ENCODE measurements at regions not wholly inside any gene's neighbourhood (a gene's known extent, or its start where the extent isn't known, plus 50 kb on each side); places are given as distances from the start of the nearest gene placed in this dataset.
"Not testable (repeated sequence)": the region's sequence is repeated elsewhere in the genome, so short reads cannot be mapped to it uniquely, and the experiment has no call there.

- Mint-ChIP-seq H3K36me3 (ENCODE audit: low read depth) (no peaks in the 10 kb centered on the region), H3K4me1 (ENCODE audit: low read depth) (no peaks in the 10 kb centered on the region), H3K27ac (no peak overlapping the region), H3K4me3 (no peak overlapping the region), H3K9me3 (peaks cover 3% of the 10 kb centered on the region), H3K27me3 (ENCODE audit: low read depth) (no peaks in the 10 kb centered on the region)
- no peak for DNase-seq (ENCODE audit: low spot score)
Measured at GRCh38 chr6:54515013-54515412, 206.8 kb downstream of the TINAG start.

- H3K27ac Mint-ChIP-seq, result no peak overlapping the region
- H3K4me1 Mint-ChIP-seq (ENCODE audit: low read depth), result no peaks in the 10 kb centered on the region
- peaks cover 5% of the 10 kb centered on the region for H3K9me3 Mint-ChIP-seq
- H3K27me3 Mint-ChIP-seq (ENCODE audit: low read depth), result no peaks in the 10 kb centered on the region
- no peak for DNase-seq (ENCODE audit: low spot score)
- H3K4me3 Mint-ChIP-seq, result no peak overlapping the region
- no peaks in the 10 kb centered on the region for H3K36me3 Mint-ChIP-seq (ENCODE audit: low read depth)
Measured at GRCh38 chr6:54515713-54516112, 207.5 kb downstream of the TINAG start.

GRCh38 chr6:54516321-54516720, 208.1 kb downstream of the TINAG start:
- DNase-seq (ENCODE audit: low spot score), result no peak
- no peaks in the 10 kb centered on the region for H3K4me1 Mint-ChIP-seq (ENCODE audit: low read depth)
- no peaks in the 10 kb centered on the region for H3K36me3 Mint-ChIP-seq (ENCODE audit: low read depth)
- H3K27ac Mint-ChIP-seq, result no peak overlapping the region
- H3K27me3 Mint-ChIP-seq (ENCODE audit: low read depth), result no peaks in the 10 kb centered on the region
- H3K4me3 Mint-ChIP-seq, result no peak overlapping the region
- peaks cover 9% of the 10 kb centered on the region for H3K9me3 Mint-ChIP-seq

- Mint-ChIP-seq H3K4me3 (no peak overlapping the region), H3K4me1 (ENCODE audit: low read depth) (no peaks in the 10 kb centered on the region), H3K27me3 (ENCODE audit: low read depth) (no peaks in the 10 kb centered on the region)
Measured at GRCh38 chr6:54519161-54519560, 210.9 kb downstream of the TINAG start.

GRCh38 chr6:54525731-54526130, 217.5 kb downstream of the TINAG start:
- Mint-ChIP-seq H3K4me1 (ENCODE audit: low read depth) (no peaks in the 10 kb centered on the region), H3K27ac (no peak overlapping the region), H3K27me3 (ENCODE audit: low read depth) (no peaks in the 10 kb centered on the region), H3K4me3 (no peak overlapping the region), H3K9me3 (peaks cover 19% of the 10 kb centered on the region), H3K36me3 (ENCODE audit: low read depth) (no peaks in the 10 kb centered on the region)
- no peak for DNase-seq (ENCODE audit: low spot score)

More at GRCh38 chr6:54519161-54519560, 210.9 kb downstream of the TINAG start:
- H3K9me3 Mint-ChIP-seq, result peaks cover 9% of the 10 kb centered on the region
- no peak overlapping the region for H3K27ac Mint-ChIP-seq
- DNase-seq (ENCODE audit: low spot score), result no peak
- H3K36me3 Mint-ChIP-seq (ENCODE audit: low read depth), result no peaks in the 10 kb centered on the region

- DNase-seq (ENCODE audit: low spot score), result no peak
- no peaks in the 10 kb centered on the region for H3K27me3 Mint-ChIP-seq (ENCODE audit: low read depth)
- peaks cover 6% of the 10 kb centered on the region for H3K9me3 Mint-ChIP-seq
- H3K36me3 Mint-ChIP-seq (ENCODE audit: low read depth), result no peaks in the 10 kb centered on the region
- no peaks in the 10 kb centered on the region for H3K4me1 Mint-ChIP-seq (ENCODE audit: low read depth)
- no peak overlapping the region for H3K4me3 Mint-ChIP-seq
- no peak overlapping the region for H3K27ac Mint-ChIP-seq
Measured at GRCh38 chr6:54533567-54533966, 225.3 kb downstream of the TINAG start.

- Mint-ChIP-seq H3K9me3 (no peaks in the 10 kb centered on the region), H3K27me3 (ENCODE audit: low read depth) (no peaks in the 10 kb centered on the region), H3K4me1 (ENCODE audit: low read depth) (no peaks in the 10 kb centered on the region), H3K27ac (no peak overlapping the region), H3K4me3 (no peak overlapping the region), H3K36me3 (ENCODE audit: low read depth) (no peaks in the 10 kb centered on the region)
- no peak for DNase-seq (ENCODE audit: low spot score)
Measured at GRCh38 chr6:54535568-54535967, 227.3 kb downstream of the TINAG start.

GRCh38 chr6:54541541-54541940, 233.3 kb downstream of the TINAG start:
- H3K27ac Mint-ChIP-seq, result no peak overlapping the region
- H3K4me3 Mint-ChIP-seq, result no peak overlapping the region
- no peaks in the 10 kb centered on the region for H3K36me3 Mint-ChIP-seq (ENCODE audit: low read depth)
- no peak for DNase-seq (ENCODE audit: low spot score)
- no peaks in the 10 kb centered on the region for H3K27me3 Mint-ChIP-seq (ENCODE audit: low read depth)
- no peaks in the 10 kb centered on the region for H3K4me1 Mint-ChIP-seq (ENCODE audit: low read depth)
- H3K9me3 Mint-ChIP-seq, result peaks cover 12% of the 10 kb centered on the region

GRCh38 chr6:54559136-54559535, 250.9 kb downstream of the TINAG start:
- Mint-ChIP-seq H3K9me3 (peaks cover 9% of the 10 kb centered on the region), H3K36me3 (ENCODE audit: low read depth) (no peaks in the 10 kb centered on the region), H3K4me3 (no peak overlapping the region), H3K4me1 (ENCODE audit: low read depth) (no peaks in the 10 kb centered on the region), H3K27ac (no peak overlapping the region), H3K27me3 (ENCODE audit: low read depth) (no peaks in the 10 kb centered on the region)
- DNase-seq (ENCODE audit: low spot score), result no peak

- not testable (repeated sequence) for H3K27me3 Mint-ChIP-seq (ENCODE audit: low read depth); DNase-seq (ENCODE audit: low spot score); H3K9me3 Mint-ChIP-seq; H3K36me3 Mint-ChIP-seq (ENCODE audit: low read depth); H3K4me3 Mint-ChIP-seq; H3K4me1 Mint-ChIP-seq (ENCODE audit: low read depth); H3K27ac Mint-ChIP-seq
Measured at GRCh38 chr6:54564188-54564587, 255.9 kb downstream of the TINAG start.

- H3K36me3 Mint-ChIP-seq (ENCODE audit: low read depth), result no peaks in the 10 kb centered on the region
- no peaks in the 10 kb centered on the region for H3K4me1 Mint-ChIP-seq (ENCODE audit: low read depth)
- DNase-seq (ENCODE audit: low spot score), result no peak
- H3K27ac Mint-ChIP-seq, result no peak overlapping the region
- peaks cover 13% of the 10 kb centered on the region for H3K9me3 Mint-ChIP-seq
- H3K4me3 Mint-ChIP-seq, result no peak overlapping the region
- no peaks in the 10 kb centered on the region for H3K27me3 Mint-ChIP-seq (ENCODE audit: low read depth)
Measured at GRCh38 chr6:54574671-54575070, 266.4 kb downstream of the TINAG start.

GRCh38 chr6:54578261-54578660, 268.3 kb upstream of the FAM83B start:
- H3K4me1 Mint-ChIP-seq (ENCODE audit: low read depth), result no peaks in the 10 kb centered on the region
- no peak overlapping the region for H3K27ac Mint-ChIP-seq
- H3K27me3 Mint-ChIP-seq (ENCODE audit: low read depth), result no peaks in the 10 kb centered on the region
- peaks cover 11% of the 10 kb centered on the region for H3K9me3 Mint-ChIP-seq
- no peaks in the 10 kb centered on the region for H3K36me3 Mint-ChIP-seq (ENCODE audit: low read depth)
- no peak overlapping the region for H3K4me3 Mint-ChIP-seq
- DNase-seq (ENCODE audit: low spot score), result no peak

GRCh38 chr6:54579011-54579410, 267.6 kb upstream of the FAM83B start:
- Mint-ChIP-seq H3K9me3 (peaks cover 11% of the 10 kb centered on the region), H3K4me1 (ENCODE audit: low read depth) (no peaks in the 10 kb centered on the region), H3K27ac (no peak overlapping the region), H3K36me3 (ENCODE audit: low read depth) (no peaks in the 10 kb centered on the region), H3K27me3 (ENCODE audit: low read depth) (no peaks in the 10 kb centered on the region), H3K4me3 (no peak overlapping the region)
- no peak for DNase-seq (ENCODE audit: low spot score)

- Mint-ChIP-seq H3K27ac (no peak overlapping the region), H3K36me3 (ENCODE audit: low read depth) (no peaks in the 10 kb centered on the region), H3K4me1 (ENCODE audit: low read depth) (no peaks in the 10 kb centered on the region), H3K4me3 (no peak overlapping the region), H3K9me3 (peaks cover 11% of the 10 kb centered on the region), H3K27me3 (ENCODE audit: low read depth) (no peaks in the 10 kb centered on the region)
- no peak for DNase-seq (ENCODE audit: low spot score)
Measured at GRCh38 chr6:54586251-54586650, 260.3 kb upstream of the FAM83B start.

GRCh38 chr6:54587277-54587676, 259.3 kb upstream of the FAM83B start:
- Mint-ChIP-seq H3K9me3 (peaks cover 3% of the 10 kb centered on the region), H3K4me1 (ENCODE audit: low read depth) (no peaks in the 10 kb centered on the region), H3K4me3 (no peak overlapping the region), H3K27ac (no peak overlapping the region), H3K36me3 (ENCODE audit: low read depth) (no peaks in the 10 kb centered on the region), H3K27me3 (ENCODE audit: low read depth) (no peaks in the 10 kb centered on the region)
- no peak for DNase-seq (ENCODE audit: low spot score)

Measured in T-helper 2 cell treated with Interferon-gamma antibody and Interleukin-4, amounts not matched to agents 5 μg/mL and 100 μg/mL, for 36 hours (primary cell).